GM19328 (cell line): ENCODE measurements at regions not wholly inside any gene's neighbourhood (a gene's known extent, or its start where the extent isn't known, plus 50 kb on each side); places are given as distances from the start of the nearest gene placed in this dataset.

ENCODE experiments used
- ATAC-seq: cut with Tn5 transposase; IDR thresholded peaks from one replicate; pipeline ENCODE4 v1.9.1; 2021; ENCODE audit warnings: mild to moderate bottlenecking, moderate library complexity; ENCODE audit not compliant: unreplicated experiment

DNA sequence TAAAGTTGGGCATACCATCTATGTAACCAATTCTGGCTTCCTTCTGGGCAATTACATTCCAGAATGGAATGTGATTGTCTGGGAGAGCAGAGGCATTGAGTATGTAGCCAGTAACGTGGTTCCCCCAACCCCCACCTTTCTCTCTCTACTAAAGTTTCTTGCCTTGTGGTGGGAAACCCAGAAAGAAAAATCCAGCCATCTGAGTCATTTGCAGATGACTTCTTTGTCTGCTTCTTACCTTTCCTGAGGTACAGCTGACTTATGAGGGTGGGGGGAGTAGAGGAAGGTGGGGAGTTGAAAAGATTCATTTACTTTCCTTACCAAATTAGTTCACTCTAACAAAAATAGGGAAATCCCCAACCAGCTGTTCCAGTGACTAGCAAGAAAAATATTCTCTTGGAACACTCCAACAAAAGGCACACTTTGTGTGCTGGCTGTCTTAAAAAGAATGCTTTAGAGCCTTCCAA lies 112.1 kb upstream of the FRMD6 start:
- no peak for ATAC-seq

GRCh38 chr14:51540364-51540763 lies 111.3 kb upstream of the FRMD6 start:
- no peak for ATAC-seq

DNA sequence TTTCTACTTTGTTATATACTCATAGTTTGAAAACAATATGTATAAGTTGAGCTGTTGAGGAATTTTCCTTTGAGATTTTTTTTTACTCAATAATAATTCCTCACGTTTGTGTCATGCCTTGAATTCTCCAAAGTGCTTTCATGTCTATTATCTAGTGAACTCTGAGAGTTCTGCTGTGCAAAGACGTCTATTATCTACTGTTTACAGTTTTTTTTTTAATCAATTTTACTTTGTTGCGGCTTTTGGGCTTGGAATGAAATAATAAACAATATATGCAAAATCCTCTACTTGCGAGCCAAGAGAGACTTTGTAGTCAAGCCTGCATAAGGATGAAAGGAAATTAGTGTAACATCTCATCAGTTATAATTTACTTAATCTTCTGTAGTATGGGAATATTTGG lies 107.2 kb upstream of the FRMD6 start:
- ATAC-seq = no peak

- no peak for ATAC-seq
Observed at GRCh38 chr14:51544901-51545300, 106.8 kb upstream of the FRMD6 start.

DNA sequence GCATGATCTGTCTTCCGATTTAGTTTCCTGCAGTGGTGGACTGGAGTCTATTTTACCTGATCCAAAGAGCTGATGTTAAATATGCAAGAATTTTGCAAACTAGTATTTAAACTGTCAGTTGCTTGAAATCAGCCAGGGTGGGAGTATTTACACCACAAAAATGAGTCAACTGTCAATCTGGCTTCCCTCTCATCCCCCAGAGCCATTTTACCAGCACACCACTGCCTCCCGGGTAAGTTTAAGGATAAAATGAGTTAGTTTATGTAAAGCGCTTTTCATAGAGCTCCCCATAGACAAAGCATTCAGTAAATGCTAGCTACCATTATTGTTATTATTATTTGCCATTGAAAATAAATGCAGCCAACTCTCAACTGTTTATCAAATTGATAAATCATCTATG lies 106.3 kb upstream of the FRMD6 start:
- no peak for ATAC-seq

DNA sequence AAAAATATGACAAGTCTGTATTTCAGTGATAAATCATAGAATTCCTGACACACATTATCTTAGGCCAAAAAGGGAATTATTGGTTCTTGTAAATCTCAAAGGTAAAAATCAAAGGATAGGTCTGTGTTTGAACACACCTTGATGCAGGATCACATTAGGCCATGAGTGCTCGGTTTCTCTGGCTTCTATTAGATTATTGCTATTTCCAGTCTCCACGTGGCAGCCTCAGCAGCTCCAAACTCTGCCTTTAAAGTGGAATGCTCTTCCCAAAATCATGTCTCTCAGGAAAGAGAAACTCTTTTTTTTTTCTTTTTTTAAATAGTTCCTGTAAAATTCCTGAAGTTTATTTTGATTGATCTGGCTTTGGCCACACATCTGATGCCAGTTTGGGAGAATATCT lies 105.6 kb upstream of the FRMD6 start:
- no peak for ATAC-seq

DNA sequence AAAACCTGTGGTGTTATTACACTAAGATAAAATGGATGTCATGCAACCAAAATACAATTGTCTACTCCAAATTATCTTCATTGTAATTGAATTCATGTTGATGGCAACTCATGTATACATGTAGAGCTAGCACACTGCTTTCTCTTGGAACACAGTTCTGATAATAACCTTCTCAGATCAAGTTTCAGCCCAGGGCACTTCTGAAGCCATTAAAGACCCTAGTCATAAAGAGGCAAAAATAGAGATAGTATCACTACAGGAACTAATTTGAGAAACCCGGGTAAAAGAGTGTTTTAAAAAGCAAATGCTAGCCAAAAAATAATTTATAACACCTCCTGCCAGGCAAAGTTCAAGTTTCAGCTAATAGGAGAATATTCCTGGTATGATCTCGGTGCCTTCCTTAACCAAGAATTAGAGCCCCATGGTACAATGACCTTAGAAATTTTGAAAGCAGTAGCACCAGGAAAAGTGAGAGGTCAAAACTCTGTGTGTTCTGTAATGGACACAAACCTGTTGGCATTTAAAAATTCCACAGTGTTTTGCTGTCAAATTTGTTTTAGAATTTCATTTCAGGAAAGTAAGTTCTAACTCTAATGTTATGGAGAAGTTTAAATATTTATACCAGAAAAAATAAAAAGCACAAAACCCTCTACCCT lies 105.0 kb upstream of the FRMD6 start:
- no peak for ATAC-seq

DNA sequence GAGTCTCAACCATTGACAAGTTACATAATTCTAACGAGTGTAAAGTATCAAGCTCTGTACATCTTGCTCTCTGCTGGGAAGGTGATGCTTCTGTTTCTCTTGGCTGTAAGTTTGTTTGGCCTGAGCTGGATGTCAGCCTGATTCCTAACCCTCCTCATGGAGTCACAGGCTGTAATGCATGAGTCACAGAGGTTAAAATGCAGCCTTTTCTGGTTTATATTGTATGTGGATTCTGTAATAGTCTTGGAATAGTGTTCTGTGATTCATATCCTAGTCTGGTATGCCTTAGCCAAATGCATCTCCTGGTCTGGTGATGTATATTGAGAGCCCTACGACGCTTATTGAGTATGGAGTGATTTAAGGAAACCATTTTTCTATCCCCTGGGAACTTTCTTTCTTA lies 104.5 kb upstream of the FRMD6 start:
- no peak for ATAC-seq

DNA sequence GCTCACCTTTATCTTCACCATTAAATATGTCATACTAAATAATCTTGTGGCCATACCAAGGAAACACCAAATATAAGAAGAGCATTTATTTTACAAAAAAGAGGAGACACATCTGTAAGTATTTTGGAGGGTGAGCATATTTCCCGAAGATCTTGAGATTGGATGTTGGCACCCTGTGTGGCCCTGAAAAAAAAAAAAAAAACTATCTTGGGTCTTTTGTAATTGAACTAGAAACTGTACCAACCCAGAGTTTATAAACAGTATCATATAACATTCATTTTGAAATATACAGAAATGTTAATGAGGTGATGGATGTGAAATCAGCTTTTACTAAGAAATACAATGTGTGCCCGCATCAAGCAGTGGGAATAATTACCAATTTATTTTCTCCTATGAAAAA lies 104.0 kb upstream of the FRMD6 start:
- ATAC-seq = no peak

DNA sequence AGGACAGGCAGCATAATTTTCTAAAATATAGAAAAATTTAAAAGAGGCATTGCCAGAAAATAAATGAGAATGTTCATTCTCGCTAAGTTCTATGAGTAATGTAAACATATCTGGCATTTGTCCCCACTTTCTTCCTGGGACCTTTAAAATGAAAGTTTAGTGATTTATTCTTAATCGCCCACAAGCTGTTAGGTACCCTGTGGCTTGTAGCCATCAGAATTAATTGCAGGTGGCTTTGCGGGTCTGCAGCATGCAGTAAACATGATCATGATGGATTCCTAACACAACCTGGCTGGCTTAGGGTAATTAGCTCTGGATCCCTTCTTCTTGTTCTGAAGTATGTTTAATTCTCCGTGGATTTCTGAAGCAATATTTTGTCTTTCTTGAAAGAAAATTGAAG lies 103.5 kb upstream of the FRMD6 start:
- no peak for ATAC-seq

DNA sequence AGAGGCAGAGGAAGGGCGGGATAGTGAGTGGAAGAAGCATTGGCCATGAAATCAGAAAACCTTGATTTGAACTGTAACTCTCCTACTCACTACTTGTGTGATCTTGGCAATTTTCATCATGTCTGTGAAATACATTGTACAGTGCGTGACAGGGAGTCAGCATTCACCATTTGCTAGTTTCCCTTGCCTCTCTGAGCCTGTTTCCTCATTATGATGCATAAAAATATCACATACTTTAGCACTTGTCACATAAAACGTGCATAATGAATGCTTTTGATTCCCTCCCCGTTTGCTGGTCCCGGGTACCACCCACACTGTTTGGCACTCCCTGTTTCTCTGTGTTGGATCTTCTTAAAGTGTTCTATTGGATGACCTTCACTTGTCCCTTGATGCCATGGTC lies 101.1 kb upstream of the FRMD6 start:
- ATAC-seq = no peak

GRCh38 chr14:51552275-51552674 lies 99.4 kb upstream of the FRMD6 start:
- ATAC-seq = no peak

- no peak for ATAC-seq
Observed at GRCh38 chr14:51552768-51553404, 98.8 kb upstream of the FRMD6 start.

- ATAC-seq = no peak
Observed at GRCh38 chr14:51554339-51554920, 97.3 kb upstream of the FRMD6 start.

DNA sequence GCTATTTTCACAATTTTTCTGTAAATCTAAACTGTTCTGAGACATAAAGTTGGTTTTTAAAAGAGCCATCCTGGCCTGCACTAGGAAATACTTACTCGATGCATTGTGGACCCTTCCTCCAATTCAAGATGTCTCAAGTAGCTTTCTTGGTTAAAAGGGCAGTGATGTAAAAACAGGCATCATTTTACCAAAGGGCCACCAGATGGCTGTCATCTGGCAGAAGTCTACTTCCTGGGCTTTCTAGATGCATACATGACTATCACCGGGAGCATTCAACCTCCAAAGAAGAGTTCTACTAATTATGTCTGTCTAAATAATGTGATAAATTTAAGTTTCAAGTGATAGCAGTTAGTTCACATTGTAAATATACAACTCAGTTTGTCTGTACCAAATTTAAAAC lies 96.8 kb upstream of the FRMD6 start:
- ATAC-seq = no peak

DNA sequence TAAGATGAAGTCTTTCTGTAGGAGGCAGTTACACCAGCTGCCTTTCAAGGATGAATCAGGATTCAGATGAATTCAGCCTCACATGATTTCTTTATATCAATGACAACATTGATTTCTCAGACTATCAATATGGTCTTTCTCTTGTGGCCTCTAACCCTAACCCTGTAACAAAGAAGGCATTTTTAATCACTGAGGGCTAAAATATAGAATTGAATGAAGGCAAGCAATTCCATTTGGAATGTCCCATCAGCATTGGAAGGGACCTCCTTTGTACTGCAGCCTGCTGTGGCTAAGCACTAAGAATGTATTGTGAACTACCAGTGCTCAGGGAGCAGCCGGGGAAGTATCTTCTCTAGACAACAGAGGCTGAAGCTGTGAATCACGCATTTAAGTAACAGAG lies 90.6 kb upstream of the FRMD6 start:
- no peak for ATAC-seq

GRCh38 chr14:51562816-51563215 lies 88.9 kb upstream of the FRMD6 start:
- ATAC-seq = no peak

GRCh38 chr14:51563560-51563959 lies 88.2 kb upstream of the FRMD6 start:
- no peak for ATAC-seq

- ATAC-seq = no peak
Observed at GRCh38 chr14:51564460-51564859, 87.2 kb upstream of the FRMD6 start.

DNA sequence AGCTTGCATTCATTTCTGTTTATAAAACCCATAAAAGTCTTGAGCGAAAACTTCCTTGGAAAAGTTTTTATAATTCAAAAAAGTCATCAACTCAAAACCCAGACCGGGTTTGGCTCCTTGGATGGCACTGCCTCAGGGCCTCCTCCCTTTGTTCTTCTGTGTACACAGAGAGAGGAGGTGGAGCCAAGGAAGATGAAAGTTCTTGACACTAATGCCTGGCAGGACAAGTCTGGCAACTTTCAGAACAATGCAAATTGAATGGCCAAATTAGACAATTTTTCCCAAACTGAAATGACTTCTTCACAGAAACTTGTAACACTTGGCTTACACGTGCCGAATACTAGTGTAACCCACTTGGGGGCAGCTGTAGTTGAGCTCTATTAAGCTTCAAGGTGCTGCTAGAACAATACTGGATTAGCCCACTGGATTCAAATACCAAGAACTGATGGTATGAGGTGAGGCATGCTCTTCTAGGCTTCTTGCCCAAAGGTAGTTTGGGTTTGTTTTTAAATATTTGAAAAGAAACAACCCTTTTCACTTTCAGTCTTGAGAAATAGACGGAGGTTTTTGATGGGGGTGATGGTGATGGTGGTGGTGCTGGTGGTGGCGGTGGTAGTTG lies 86.6 kb upstream of the FRMD6 start:
- ATAC-seq = no peak

GRCh38 chr14:51566831-51567582 lies 84.7 kb upstream of the FRMD6 start:
- no peak for ATAC-seq
